Pancreas (tissue), 10 donors: ENCODE measurements at regions not wholly inside any gene's neighbourhood (a gene's known extent, or its start where the extent isn't known, plus 50 kb on each side); places are given as distances from the start of the nearest gene placed in this dataset.

Experiments used
- ATAC-seq, 4 donors: fragments of 200-7000 bp; cut with Tn5 transposase; one replicate each; pipeline versions ENCODE4 v1.8.0 to v1.9.1; 2020; ENCODE audit warnings: mild to moderate bottlenecking in 4 of 4, moderate library complexity in 4 of 4
- DNase-seq, 6 donors: peaks; one replicate each; pipeline ENCODE4 v3.0.0-alpha.2; 2020
- FAIRE-seq: peaks from 2 replicates; lab custom pipeline; 2012; peaks lifted over from hg19 to GRCh38; lab: Jason Lieb, UNC
- H3K27ac ChIP-seq, 4 donors: fragments of 200-600 bp; sonication (generic); 1 replicate in 3 of 4; 2 replicates in 1 of 4; pipeline versions ENCODE4 v1.5.0 to v1.8.0; 2020
- H3K27me3 ChIP-seq, 4 donors: fragments of 200-600 bp; one replicate each; pipeline ENCODE4 v1.8.0; 2021
- H3K36me3 ChIP-seq, 3 donors: fragments of 200-600 bp; sonication (generic) in 1 of 3; one replicate each; pipeline versions ENCODE4 v1.5.0 to v1.8.0; 2020 to 2021
- H3K4me1 ChIP-seq, 3 donors: fragments of 200-600 bp; one replicate each; pipeline ENCODE4 v1.8.0; 2021
- H3K4me3 ChIP-seq, 4 donors: fragments of 200-600 bp; sonication (generic) in 2 of 4; one replicate each; pipeline versions ENCODE4 v1.5.0 to v1.8.0; 2020 to 2021
- H3K9me3 ChIP-seq, 4 donors: fragments of 200-600 bp; one replicate each; pipeline ENCODE4 v1.8.0; 2021
- WGBS, 2 donors: extraction: QIAGEN DNeasy Blood & Tissue Kit; methylation state at CpG; one replicate each; pipeline ENCODE4 v1.1.7; 2013; 5-methylcytosine and 5-hydroxymethylcytosine counted together
- intact Hi-C, 3 donors: fragments of 100-400 bp; cut with DNase I; formaldehyde crosslinking; loops; one replicate each; pipeline versions ENCODE4 v1.11.1 to v1.14.2; 2022
- TF ChIP-seq, protein P1 (sequence below), 4 donors: fragments of 200-600 bp; sonication (generic) in 3 of 4; IDR thresholded peaks; one replicate each; pipeline versions ENCODE4 v1.5.0 to v1.8.0; 2021; ENCODE audit warnings: antibody characterized with exemption in 4 of 4
- donor health status: healthy with polysubstance abuse.
- donor health status: DM: no; HTN: no; CAD: no; lungs with moderate emphysema.
- donor health status: DM: no; HTN: no; CAD: no.
- donor health status: control.
- donor health status: control.
- donor health status: Bipolar disorder and iron deficiency.
- donor health status: DM: yes; HTN: yes; CAD: no.
- donor health status: DM: no; HTN: no; CAD: no.
- donor health status: DM: no; HTN: no; CAD: no.
- donor health status: DM: yes; HTN: yes; CAD: no.

DNA sequence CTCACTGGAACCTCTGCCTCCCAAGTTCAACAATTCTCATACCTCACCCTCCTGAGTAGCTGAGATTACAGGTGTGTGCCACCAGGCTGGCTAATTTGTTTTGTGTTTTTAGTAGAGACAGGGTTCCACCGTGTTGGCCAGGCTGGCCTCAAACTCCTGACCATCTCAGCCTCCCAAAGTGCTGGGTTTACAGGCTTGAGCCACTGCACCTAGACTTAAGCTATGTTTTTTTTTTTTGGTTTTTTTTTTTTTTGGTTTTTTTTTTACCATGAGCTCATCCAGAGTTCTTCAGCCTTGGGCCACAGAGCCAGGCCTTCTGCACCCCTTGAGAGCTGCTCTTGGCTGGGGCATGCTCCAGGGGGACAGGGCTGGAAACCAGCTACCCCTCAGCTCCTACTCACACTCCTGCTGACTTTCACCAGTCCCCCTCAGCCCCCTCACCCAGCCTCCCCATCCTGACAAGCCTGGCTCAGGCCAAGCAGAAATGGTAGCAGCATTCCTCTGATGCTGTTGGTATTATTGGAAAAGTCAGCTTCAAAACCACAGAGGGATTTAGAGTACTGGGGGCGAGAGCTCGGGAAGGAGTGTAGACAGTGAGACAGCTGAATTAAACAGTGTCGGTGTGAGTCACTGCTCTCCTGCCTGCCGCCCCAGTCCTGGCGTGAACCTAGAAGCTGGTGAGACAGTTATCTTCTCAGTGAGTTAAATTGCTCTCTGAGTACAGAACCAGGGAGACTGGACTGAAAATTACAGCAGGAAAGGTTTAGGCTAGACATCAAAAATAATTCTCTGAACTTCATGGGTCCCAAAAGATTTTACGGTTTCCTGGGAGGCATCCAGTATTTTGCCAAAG, 63.7 kb downstream of the NAV1 start:
- Histone ChIP-seq H3K27me3 (no peaks in the 10 kb centered on the region), H3K4me1 (peaks cover 8 to 32% (median 9%) of the 10 kb centered on the region in 3 donors), H3K9me3 (no peaks in the 10 kb centered on the region), H3K27ac (no peak overlapping the region), H3K36me3 (no peaks in the 10 kb centered on the region), H3K4me3 (no peak overlapping the region)
- FAIRE-seq (no peak), ATAC-seq (peak in 1 of 4 donors; percentile 29), DNase-seq (no peak)
- 79 to 85% methylated on average over 7 of the region's 7 CpGs for WGBS, 2 donors
- intact Hi-C loops: no loop called here
- TF ChIP-seq, protein P1, sequence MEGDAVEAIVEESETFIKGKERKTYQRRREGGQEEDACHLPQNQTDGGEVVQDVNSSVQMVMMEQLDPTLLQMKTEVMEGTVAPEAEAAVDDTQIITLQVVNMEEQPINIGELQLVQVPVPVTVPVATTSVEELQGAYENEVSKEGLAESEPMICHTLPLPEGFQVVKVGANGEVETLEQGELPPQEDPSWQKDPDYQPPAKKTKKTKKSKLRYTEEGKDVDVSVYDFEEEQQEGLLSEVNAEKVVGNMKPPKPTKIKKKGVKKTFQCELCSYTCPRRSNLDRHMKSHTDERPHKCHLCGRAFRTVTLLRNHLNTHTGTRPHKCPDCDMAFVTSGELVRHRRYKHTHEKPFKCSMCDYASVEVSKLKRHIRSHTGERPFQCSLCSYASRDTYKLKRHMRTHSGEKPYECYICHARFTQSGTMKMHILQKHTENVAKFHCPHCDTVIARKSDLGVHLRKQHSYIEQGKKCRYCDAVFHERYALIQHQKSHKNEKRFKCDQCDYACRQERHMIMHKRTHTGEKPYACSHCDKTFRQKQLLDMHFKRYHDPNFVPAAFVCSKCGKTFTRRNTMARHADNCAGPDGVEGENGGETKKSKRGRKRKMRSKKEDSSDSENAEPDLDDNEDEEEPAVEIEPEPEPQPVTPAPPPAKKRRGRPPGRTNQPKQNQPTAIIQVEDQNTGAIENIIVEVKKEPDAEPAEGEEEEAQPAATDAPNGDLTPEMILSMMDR (IDR thresholded peaks at IDR 0.05): no peak

GRCh38 chr1:201603613-201604232, 64.8 kb downstream of the NAV1 start:
- peaks cover 2 to 25% (median 3%) of the 10 kb centered on the region in 3 donors for H3K4me1 ChIP-seq
- TF ChIP-seq, protein P1 (IDR thresholded peaks at IDR 0.05): no peak
- DNase-seq: no peak
- ATAC-seq: no peak
- no peak overlapping the region for H3K4me3 ChIP-seq
- no peak overlapping the region for H3K27ac ChIP-seq
- H3K27me3 ChIP-seq: no peaks in the 10 kb centered on the region
- 61 to 70% methylated on average over 8 of the region's 8 CpGs for WGBS, 2 donors
- no peak for FAIRE-seq
- H3K36me3 ChIP-seq: no peaks in the 10 kb centered on the region
- H3K9me3 ChIP-seq: no peaks in the 10 kb centered on the region
- intact Hi-C loops: no loop called here

DNA sequence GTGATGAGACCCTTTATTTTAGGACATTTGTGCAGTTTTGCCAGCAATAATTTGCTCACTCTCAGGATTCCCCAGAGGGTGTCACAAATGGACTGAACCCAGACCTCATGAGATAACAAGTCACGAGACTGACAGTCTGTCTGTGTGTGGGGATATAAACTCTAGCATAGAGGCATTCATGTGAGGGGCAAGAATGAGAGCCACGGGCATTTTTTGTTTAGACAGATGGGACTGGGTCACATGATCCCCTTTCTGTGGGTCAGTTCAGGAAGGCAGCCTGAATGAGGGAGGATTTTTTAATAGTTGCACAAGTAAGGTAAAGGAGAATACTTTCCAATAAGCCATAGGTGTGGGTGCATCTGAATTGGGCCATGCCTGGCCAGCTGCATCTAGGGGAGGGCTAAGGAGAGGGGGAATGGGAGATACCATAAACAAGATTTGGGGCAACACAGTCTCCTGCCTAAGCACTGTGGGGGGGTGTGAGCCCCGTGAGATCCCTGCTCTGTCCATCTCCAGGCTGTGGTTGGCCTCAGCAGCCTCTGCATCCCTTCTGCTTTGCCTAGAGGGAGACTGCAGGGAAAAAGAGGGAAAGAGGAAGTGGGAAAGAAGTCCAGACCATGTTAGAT, 66.6 kb downstream of the NAV1 start:
- DNase-seq: no peak

DNA sequence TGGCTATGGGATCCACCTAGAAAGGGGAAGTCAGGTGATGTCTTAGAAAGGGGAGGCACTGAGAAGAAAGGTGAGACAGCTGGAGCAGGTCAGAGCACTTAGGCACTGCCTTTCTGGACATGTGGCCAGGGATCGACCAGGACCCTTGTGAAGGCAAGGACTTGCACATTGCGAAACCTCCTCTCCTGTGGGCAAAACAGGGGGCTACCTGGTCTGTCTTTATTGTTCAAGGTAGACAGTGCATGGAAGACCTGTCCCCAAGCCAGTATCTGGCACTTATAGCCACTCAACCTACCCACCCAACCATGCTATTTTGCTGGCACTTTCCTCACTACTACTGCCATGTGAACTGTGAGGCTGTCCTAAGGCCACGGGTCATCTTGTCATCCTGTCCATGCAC, 67.2 kb downstream of the NAV1 start:
- no peak for DNase-seq
- WGBS, 2 donors: 81 to 86% methylated on average over 3 of the region's 3 CpGs
- H3K36me3 ChIP-seq: no peaks in the 10 kb centered on the region
- no peaks in the 10 kb centered on the region for H3K9me3 ChIP-seq
- no peak overlapping the region for H3K27ac ChIP-seq
- TF ChIP-seq, protein P1 (IDR thresholded peaks at IDR 0.05): no peak
- peaks cover 0 to 5% (median 0%) of the 10 kb centered on the region in 3 donors for H3K4me1 ChIP-seq
- no peak for FAIRE-seq
- no peak overlapping the region for H3K4me3 ChIP-seq
- no peaks in the 10 kb centered on the region for H3K27me3 ChIP-seq
- intact Hi-C loops: no loop called here
- ATAC-seq: no peak

More for the DNA sequence above, 66.6 kb downstream of the NAV1 start:
- intact Hi-C loops: no loop called here
- 58 to 60% methylated on average over 3 of the region's 3 CpGs for WGBS, 2 donors
- TF ChIP-seq, protein P1 (IDR thresholded peaks at IDR 0.05): no peak
- H3K4me1 ChIP-seq: peaks cover 0 to 8% (median 0%) of the 10 kb centered on the region in 3 donors
- no peaks in the 10 kb centered on the region for H3K9me3 ChIP-seq
- no peak for FAIRE-seq
- no peaks in the 10 kb centered on the region for H3K27me3 ChIP-seq
- H3K4me3 ChIP-seq: no peak overlapping the region
- peak in 1 of 4 donors; percentile 16 for ATAC-seq
- no peak overlapping the region for H3K27ac ChIP-seq
- no peaks in the 10 kb centered on the region for H3K36me3 ChIP-seq
